PC-3 (cell line): ENCODE measurements at regions not wholly inside any gene's neighbourhood (a gene's known extent, or its start where the extent isn't known, plus 50 kb on each side); places are given as distances from the start of the nearest gene placed in this dataset.

Source experiments
- ATAC-seq: fragments of 200-7000 bp; cut with Tn5 transposase; 2 replicates; pipeline ENCODE4 v1.9.1; 2020; ENCODE audit warnings: mild to moderate bottlenecking, moderate library complexity
- BruUV-seq: library from RNA; stranded (reverse); fragments of 400-500 nt; replicated peaks from 2 replicates; lab custom pipeline; 2021; lab: Mats Ljungman, UMichigan
- CTCF ChIA-PET: fragments of 300-600 bp; sonication (Branson Sonifier 250); formaldehyde crosslinking; loops from one replicate; lab custom pipeline; 2022; ENCODE audit warnings: antibody characterized with exemption; lab: Charles Lee
- POLR2A ChIA-PET: fragments of 300-600 bp; sonication (Branson Sonifier 250); formaldehyde crosslinking; loops from one replicate; lab custom pipeline; 2022; ENCODE audit warnings: antibody characterized with exemption; ENCODE audit not compliant: unreplicated experiment; lab: Charles Lee
- DNase-seq: peaks from one replicate; pipeline ENCODE4 v3.0.0-alpha.2; 2015
- H2AFZ ChIP-seq: fragments of 300-600 bp; sonication (generic); 2 replicates; pipeline ENCODE4 v1.6.0; 2016; ENCODE audit warnings: antibody characterized with exemption, low read length
- H3F3A ChIP-seq: fragments of 300-600 bp; sonication (generic); one replicate; pipeline ENCODE4 v1.6.0; 2017; ENCODE audit warnings: antibody characterized with exemption, low read length, control low read depth, mild to moderate bottlenecking; ENCODE audit not compliant: unreplicated experiment
- H3K27ac ChIP-seq: fragments of 300-600 bp; sonication (generic); 2 replicates; pipeline ENCODE4 v1.5.1; 2016; ENCODE audit warnings: mild to moderate bottlenecking, low read length
- H3K27me3 ChIP-seq: fragments of 300-600 bp; sonication (generic); 2 replicates; pipeline ENCODE4 v1.6.1; 2016; ENCODE audit warnings: low read length, mixed read lengths
- H3K36me3 ChIP-seq: fragments of 300-600 bp; sonication (generic); 2 replicates; pipeline ENCODE4 v1.6.1; 2016; ENCODE audit warnings: low read depth, mixed run types, low read length, mixed read lengths
- H3K4me1 ChIP-seq: fragments of 300-600 bp; sonication (generic); 2 replicates; pipeline ENCODE4 v1.5.1; 2016; ENCODE audit warnings: low read length; ENCODE audit not compliant: insufficient read depth
- H3K4me2 ChIP-seq: fragments of 300-600 bp; sonication (generic); 2 replicates; pipeline ENCODE4 v1.6.0; 2016; ENCODE audit warnings: low read length
- H3K4me3 ChIP-seq: fragments of 300-600 bp; sonication (generic); 2 replicates; pipeline ENCODE4 v1.5.1; 2016; ENCODE audit warnings: mild to moderate bottlenecking, low read length, mixed read lengths
- H3K79me2 ChIP-seq: fragments of 300-600 bp; sonication (generic); 2 replicates; pipeline ENCODE4 v1.6.1; 2017; ENCODE audit warnings: low read length, mixed read lengths
- H3K9ac ChIP-seq: fragments of 300-600 bp; sonication (generic); 2 replicates; pipeline ENCODE4 v1.6.0; 2016; ENCODE audit warnings: mild to moderate bottlenecking, low read length
- H3K9me2 ChIP-seq: fragments of 300-600 bp; sonication (generic); replicated peaks from 2 replicates; pipeline ENCODE4 v1.6.1; 2016; ENCODE audit warnings: mixed run types, low read length, mixed read lengths
- H3K9me3 ChIP-seq: fragments of 300-600 bp; sonication (generic); 2 replicates; pipeline ENCODE4 v1.6.1; 2016; ENCODE audit warnings: low read length, mixed read lengths
- H4K20me1 ChIP-seq: fragments of 300-600 bp; sonication (generic); 2 replicates; pipeline ENCODE4 v1.6.1; 2016; ENCODE audit warnings: low read length, mixed read lengths
- CTCF ChIP-seq: fragments of 300-600 bp; sonication (generic); conservative IDR thresholded peaks from 2 replicates; pipeline ENCODE4 v1.5.1; 2017; ENCODE audit warnings: antibody characterized with exemption, low read depth, mild to moderate bottlenecking, low read length
- EZH2 ChIP-seq: fragments of 300-600 bp; sonication (generic); IDR thresholded peaks from one replicate; pipeline ENCODE4 v1.6.1; 2017; ENCODE audit warnings: antibody characterized with exemption, mild to moderate bottlenecking, low read length; ENCODE audit not compliant: unreplicated experiment
- EZH2phosphoT487 ChIP-seq: fragments of 300-600 bp; sonication (generic); IDR thresholded peaks from 2 replicates; pipeline ENCODE4 v1.6.1; 2018; ENCODE audit warnings: mild to moderate bottlenecking, antibody characterized with exemption, low read length, borderline replicate concordance
- intact Hi-C: fragments of 100-400 bp; cut with micrococcal nuclease; formaldehyde crosslinking; loops from 2 replicates; pipeline ENCODE4 v1.9.0; 2023

DNA sequence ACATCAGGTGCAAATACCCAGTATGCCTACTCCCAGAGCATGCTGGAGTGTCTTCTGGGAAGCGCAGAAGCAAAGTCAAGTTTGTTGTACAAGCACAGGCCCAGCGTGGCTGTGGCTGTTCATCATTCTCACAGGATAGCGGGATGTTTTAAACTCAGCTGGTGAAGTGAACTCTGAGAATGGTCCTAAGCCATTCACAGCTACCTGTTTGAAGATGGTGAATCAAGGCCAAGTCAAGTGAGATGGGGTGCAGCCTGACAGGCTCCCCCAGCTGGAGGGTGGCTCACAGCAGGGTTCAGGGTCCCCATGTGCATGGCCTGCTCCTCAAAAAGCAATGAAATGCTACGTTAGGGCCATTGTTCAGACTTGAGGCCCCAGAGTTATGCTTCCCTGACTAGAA lies 304.7 kb upstream of the FOXQ1 start:
- no TSS peak for BruUV-seq
- ATAC-seq, result no peak
- H3K9ac ChIP-seq, result no peak overlapping the region
- no peak for DNase-seq
- TF ChIP-seq EZH2, result no peak
- TF ChIP-seq EZH2phosphoT487, result no peak
- no peak for TF ChIP-seq CTCF
- H3K9me2 ChIP-seq, result no peaks in the 10 kb centered on the region
- no peaks in the 10 kb centered on the region for H3F3A ChIP-seq
- no peak overlapping the region for H3K4me2 ChIP-seq
- H3K79me2 ChIP-seq, result no peaks in the 10 kb centered on the region
- no peak overlapping the region for H2AFZ ChIP-seq
- no peaks in the 10 kb centered on the region for H4K20me1 ChIP-seq
- peaks cover 75% of the 10 kb centered on the region for H3K27me3 ChIP-seq
- no peak overlapping the region for H3K4me3 ChIP-seq
- intact Hi-C loops, result no loop called here
- no peaks in the 10 kb centered on the region for H3K4me1 ChIP-seq
- ChIA-PET POLR2A (no interaction called here), CTCF (no interaction called here)
- H3K9me3 ChIP-seq, result no peaks in the 10 kb centered on the region
- no peaks in the 10 kb centered on the region for H3K36me3 ChIP-seq
- no peak overlapping the region for H3K27ac ChIP-seq

DNA sequence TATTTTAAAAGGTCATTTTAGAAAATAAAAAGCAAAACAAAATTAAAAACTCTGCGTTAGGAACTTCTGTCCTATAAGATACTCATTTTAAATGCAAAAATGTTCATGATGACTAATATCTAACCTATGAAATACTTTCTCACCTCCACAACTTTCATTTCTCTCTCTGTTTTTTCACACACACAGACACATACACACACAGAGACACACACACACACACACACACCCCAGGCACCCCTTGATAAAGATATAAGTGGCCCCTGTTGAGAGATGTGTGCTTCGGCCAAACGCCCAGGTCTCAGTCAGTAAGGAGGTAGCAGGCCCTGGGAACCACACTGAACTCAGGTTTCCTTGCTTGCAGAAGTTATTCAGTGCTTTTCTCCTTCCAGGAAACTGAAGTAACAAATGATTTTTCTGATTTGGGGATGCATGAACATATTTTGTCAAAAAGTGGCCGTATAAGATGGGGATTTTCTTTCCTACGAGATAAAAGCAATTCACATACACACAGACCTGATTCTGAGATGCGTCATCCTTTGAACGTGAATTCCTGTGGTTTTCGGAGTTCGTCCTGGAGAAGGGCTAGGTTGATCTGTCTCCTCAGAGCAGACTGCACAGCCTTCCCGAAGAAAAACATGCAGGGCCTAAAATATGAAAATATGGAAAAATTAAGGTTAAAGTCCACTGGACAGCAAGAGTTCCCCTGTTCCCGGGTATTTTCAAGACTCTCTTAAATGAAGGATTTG lies 306.8 kb upstream of the FOXQ1 start:
- intact Hi-C loops, result no loop called here

More for the DNA sequence above, 306.8 kb upstream of the FOXQ1 start:
- Histone ChIP-seq H3K79me2 (no peaks in the 10 kb centered on the region), H3K9me2 (no peaks in the 10 kb centered on the region), H3F3A (no peaks in the 10 kb centered on the region), H4K20me1 (no peaks in the 10 kb centered on the region), H3K9ac (no peak overlapping the region), H3K27ac (no peak overlapping the region), H3K4me1 (no peaks in the 10 kb centered on the region), H3K4me2 (no peak overlapping the region), H3K27me3 (peaks cover 76% of the 10 kb centered on the region), H3K4me3 (no peak overlapping the region), H3K9me3 (no peaks in the 10 kb centered on the region), H3K36me3 (no peaks in the 10 kb centered on the region), H2AFZ (no peak overlapping the region)
- POLR2A ChIA-PET, result no interaction called here
- no peak for ATAC-seq
- DNase-seq, result peak; percentile 58
- TF ChIP-seq EZH2phosphoT487, result no peak
- no peak for TF ChIP-seq EZH2
- no peak for TF ChIP-seq CTCF
- CTCF ChIA-PET, result no interaction called here
- BruUV-seq, result no TSS peak
